ENCODE measurements at regions not wholly inside any gene's neighbourhood (a gene's known extent, or its start where the extent isn't known, plus 50 kb on each side); places are given as distances from the start of the nearest gene placed in this dataset.

GRCh38 chr2:196238836-196239380 is 67.5 kb upstream of the STK17B start:
- H3K4ac ChIP-seq (ENCODE audit: low read depth, low read length): no peak overlapping the region
- H3K23ac ChIP-seq (ENCODE audit: insufficient read length, low read depth, low read length): no peak overlapping the region
- H3K4me2 ChIP-seq (ENCODE audit: insufficient read depth, insufficient read length, low read length): no peak overlapping the region
- no peak overlapping the region for H3K18ac ChIP-seq (ENCODE audit: insufficient read length, low read depth, low read length)
- H3K14ac ChIP-seq (ENCODE audit: insufficient read depth, low read length): no peak overlapping the region
- WGBS (ENCODE audit: extremely low coverage, insufficient read length, low lambda C conversion rate): no CpG with 5 or more reads among the region's 2 CpGs
- no peaks in the 10 kb centered on the region for H3K79me1 ChIP-seq (ENCODE audit: insufficient read depth, low read depth, low read length, poor library complexity, severe bottlenecking)
- no peaks in the 10 kb centered on the region for H3K4me1 ChIP-seq (ENCODE audit: insufficient read depth, low read length)
- H4K91ac ChIP-seq (ENCODE audit: insufficient read length, low read depth, low read length): no peak overlapping the region
- H4K8ac ChIP-seq (replicated peaks; ENCODE audit: insufficient read length, low read depth, low read length): no peak overlapping the region
- no peak overlapping the region for H3T11ph ChIP-seq (ENCODE audit: low read length)
- H3K36me3 Mint-ChIP-seq (ENCODE audit: insufficient read depth in 1 of 3, low read depth in 3 of 3): no peaks in the 10 kb centered on the region
- no peak overlapping the region for H2AK5ac ChIP-seq (ENCODE audit: insufficient read length, low read length)
- H2BK5ac ChIP-seq (ENCODE audit: insufficient read length, low read length): no peak overlapping the region
- H3K27ac ChIP-seq (ENCODE audit: insufficient read length, low read depth, low read length): no peak overlapping the region
- no peaks in the 10 kb centered on the region for H3K27me3 ChIP-seq (ENCODE audit: insufficient read depth, low read length)
- no peaks in the 10 kb centered on the region for H3K9me3 ChIP-seq (ENCODE audit: control insufficient read depth, low read depth, low read length)
- no peak overlapping the region for H3K27ac Mint-ChIP-seq
- no peaks in the 10 kb centered on the region for H4K20me1 ChIP-seq (ENCODE audit: control insufficient read depth, insufficient read depth, insufficient read length)
- H3K9me3 Mint-ChIP-seq: peaks cover 0 to 3% of the 10 kb centered on the region in 2 experiments; a peak in 1 of 5 replicates
- no peaks in the 10 kb centered on the region for H3K23me2 ChIP-seq (ENCODE audit: insufficient read length, low read depth, low read length, poor library complexity, severe bottlenecking)
- no peak overlapping the region for H2BK120ac ChIP-seq (ENCODE audit: low read depth, low read length, poor library complexity, severe bottlenecking)
- no peak overlapping the region for H2BK20ac ChIP-seq (ENCODE audit: low read depth, low read length, poor library complexity, severe bottlenecking)
- no peak overlapping the region for H3K9ac ChIP-seq (ENCODE audit: extremely low read depth, insufficient read length, low read length)
- H3K56ac ChIP-seq (ENCODE audit: insufficient read length, low read depth, low read length): no peak overlapping the region
- H2AFZ ChIP-seq (ENCODE audit: low read length): no peak overlapping the region
- no peaks in the 10 kb centered on the region for H3K27me3 Mint-ChIP-seq (ENCODE audit: low read depth)
- no peak overlapping the region for H2BK12ac ChIP-seq (ENCODE audit: insufficient read length, low read depth, low read length)
- TF ChIP-seq, protein P1, sequence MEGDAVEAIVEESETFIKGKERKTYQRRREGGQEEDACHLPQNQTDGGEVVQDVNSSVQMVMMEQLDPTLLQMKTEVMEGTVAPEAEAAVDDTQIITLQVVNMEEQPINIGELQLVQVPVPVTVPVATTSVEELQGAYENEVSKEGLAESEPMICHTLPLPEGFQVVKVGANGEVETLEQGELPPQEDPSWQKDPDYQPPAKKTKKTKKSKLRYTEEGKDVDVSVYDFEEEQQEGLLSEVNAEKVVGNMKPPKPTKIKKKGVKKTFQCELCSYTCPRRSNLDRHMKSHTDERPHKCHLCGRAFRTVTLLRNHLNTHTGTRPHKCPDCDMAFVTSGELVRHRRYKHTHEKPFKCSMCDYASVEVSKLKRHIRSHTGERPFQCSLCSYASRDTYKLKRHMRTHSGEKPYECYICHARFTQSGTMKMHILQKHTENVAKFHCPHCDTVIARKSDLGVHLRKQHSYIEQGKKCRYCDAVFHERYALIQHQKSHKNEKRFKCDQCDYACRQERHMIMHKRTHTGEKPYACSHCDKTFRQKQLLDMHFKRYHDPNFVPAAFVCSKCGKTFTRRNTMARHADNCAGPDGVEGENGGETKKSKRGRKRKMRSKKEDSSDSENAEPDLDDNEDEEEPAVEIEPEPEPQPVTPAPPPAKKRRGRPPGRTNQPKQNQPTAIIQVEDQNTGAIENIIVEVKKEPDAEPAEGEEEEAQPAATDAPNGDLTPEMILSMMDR (conservative IDR thresholded peaks at IDR 0.05): no peak
- DNase-seq: no peak
- H3K79me2 ChIP-seq (ENCODE audit: insufficient read depth, low read length): no peaks in the 10 kb centered on the region
- no peak overlapping the region for H2BK15ac ChIP-seq (ENCODE audit: low read depth, low read length)
- H3K4me1 Mint-ChIP-seq: peaks cover 0 to 2% of the 10 kb centered on the region in 2 experiments; a peak in 1 of 4 replicates
- H4K5ac ChIP-seq (ENCODE audit: insufficient read length, low read depth, low read length): no peak overlapping the region
- no peak overlapping the region for H3K4me3 Mint-ChIP-seq

Measured in H9 (cell line).